Spleen (tissue), 11 donors: ENCODE measurements at regions not wholly inside any gene's neighbourhood (a gene's known extent, or its start where the extent isn't known, plus 50 kb on each side); places are given as distances from the start of the nearest gene placed in this dataset.

Source experiments
- DNase-seq: peaks from one replicate; pipeline ENCODE4 v3.0.0-alpha.2; 2020
- H3K27ac ChIP-seq, 8 donors: fragments of 200-600 bp; sonication (generic) in 7 of 8; 1 replicate in 4 of 8; 2 replicates in 4 of 8; pipeline versions ENCODE4 v1.5.0 to v1.8.0; 2016 to 2021; ENCODE audit warnings: inconsistent platforms in 4 of 8, mild to moderate bottlenecking in 4 of 8, moderate library complexity in 1 of 8
- H3K27me3 ChIP-seq, 7 donors: fragments of 200-600 bp; sonication (generic) in 6 of 7; replicated peaks in 1 of 7; 1 replicate in 4 of 7; 2 replicates in 3 of 7; pipeline versions ENCODE4 v1.5.0 to v1.8.0; 2016 to 2021; ENCODE audit warnings: inconsistent platforms in 3 of 7, mild to moderate bottlenecking in 1 of 7
- H3K36me3 ChIP-seq, 6 donors: fragments of 200-600 bp; sonication (generic) in 5 of 6; 1 replicate in 4 of 6; 2 replicates in 2 of 6; pipeline versions ENCODE4 v1.5.0 to v1.8.0; 2016 to 2021; ENCODE audit warnings: inconsistent platforms in 2 of 6
- H3K4me1 ChIP-seq, 6 donors: fragments of 200-600 bp; sonication (generic) in 5 of 6; 1 replicate in 3 of 6; 2 replicates in 3 of 6; pipeline versions ENCODE4 v1.5.0 to v1.8.0; 2016 to 2021; ENCODE audit warnings: inconsistent platforms in 3 of 6
- H3K4me3 ChIP-seq, 8 donors: fragments of 200-600 bp; sonication (generic) in 7 of 8; 1 replicate in 4 of 8; 2 replicates in 4 of 8; pipeline versions ENCODE4 v1.5.0 to v1.8.0; 2016 to 2021; ENCODE audit warnings: inconsistent platforms in 4 of 8, mild to moderate bottlenecking in 4 of 8, moderate library complexity in 2 of 8
- H3K9me3 ChIP-seq, 8 donors: fragments of 200-600 bp; sonication (generic) in 7 of 8; 1 replicate in 4 of 8; 2 replicates in 4 of 8; pipeline versions ENCODE4 v1.5.0 to v1.8.0; 2016 to 2021; ENCODE audit warnings: inconsistent platforms in 4 of 8
- POLR2A ChIP-seq, 3 donors: fragments of 450-650 bp; IDR thresholded peaks; one replicate each; pipeline ENCODE4 v1.5.1; 2017; ENCODE audit warnings: antibody characterized with exemption in 3 of 3, mild to moderate bottlenecking in 1 of 3
- POLR2AphosphoS5 ChIP-seq, 3 donors: sonication (generic); formaldehyde crosslinking; IDR thresholded peaks; one replicate each; pipeline ENCODE4 v1.5.1; 2017; ENCODE audit warnings: antibody characterized with exemption in 3 of 3
- WGBS, 5 donors: extraction: QIAGEN DNeasy Blood & Tissue Kit in 3 of 5; methylation state at CpG; one replicate each; pipeline versions ENCODE4 v1.1.5 to v1.1.7; 2013 to 2018; 5-methylcytosine and 5-hydroxymethylcytosine counted together
- intact Hi-C: fragments of 100-400 bp; cut with DNase I; formaldehyde crosslinking; loops from one replicate; pipeline ENCODE4 v1.15.0; 2023; ENCODE audit warnings: low total_unique reads
- TF ChIP-seq, protein P1 (sequence below), 11 experiments: fragments of 200-600 bp in 7 of 11; fragments of 450-650 bp in 4 of 11; sonication (generic) in 4 of 11; IDR thresholded peaks in 8 of 11; conservative IDR thresholded peaks in 3 of 11; 1 replicate in 7 of 11; 2 replicates in 4 of 11; pipeline versions ENCODE4 v1.4.0 to v1.8.0; 2016 to 2021; ENCODE audit warnings: antibody characterized with exemption in 11 of 11, inconsistent platforms in 4 of 11, mild to moderate bottlenecking in 1 of 11
- donor health status: healthy with polysubstance abuse.
- donor health status: DM: no; HTN: no; CAD: no; lungs with moderate emphysema.
- donor health status: DM: no; HTN: no; CAD: no.
- donor health status: Bipolar disorder and iron deficiency.
- donor health status: healthy.
- donor health status: DM: no; HTN: no; CAD: no.
- donor health status: DM: yes; HTN: yes; CAD: no.

- H3K36me3 ChIP-seq: no peaks in the 10 kb centered on the region
- WGBS, 5 donors: 72 to 87% (median 76%) methylated on average over 2 of the region's 2 CpGs
- no peak overlapping the region for H3K4me3 ChIP-seq
- no peaks in the 10 kb centered on the region for H3K27me3 ChIP-seq
- H3K4me1 ChIP-seq: no peaks in the 10 kb centered on the region
- intact Hi-C loops: no loop called here
- TF ChIP-seq, protein P1, sequence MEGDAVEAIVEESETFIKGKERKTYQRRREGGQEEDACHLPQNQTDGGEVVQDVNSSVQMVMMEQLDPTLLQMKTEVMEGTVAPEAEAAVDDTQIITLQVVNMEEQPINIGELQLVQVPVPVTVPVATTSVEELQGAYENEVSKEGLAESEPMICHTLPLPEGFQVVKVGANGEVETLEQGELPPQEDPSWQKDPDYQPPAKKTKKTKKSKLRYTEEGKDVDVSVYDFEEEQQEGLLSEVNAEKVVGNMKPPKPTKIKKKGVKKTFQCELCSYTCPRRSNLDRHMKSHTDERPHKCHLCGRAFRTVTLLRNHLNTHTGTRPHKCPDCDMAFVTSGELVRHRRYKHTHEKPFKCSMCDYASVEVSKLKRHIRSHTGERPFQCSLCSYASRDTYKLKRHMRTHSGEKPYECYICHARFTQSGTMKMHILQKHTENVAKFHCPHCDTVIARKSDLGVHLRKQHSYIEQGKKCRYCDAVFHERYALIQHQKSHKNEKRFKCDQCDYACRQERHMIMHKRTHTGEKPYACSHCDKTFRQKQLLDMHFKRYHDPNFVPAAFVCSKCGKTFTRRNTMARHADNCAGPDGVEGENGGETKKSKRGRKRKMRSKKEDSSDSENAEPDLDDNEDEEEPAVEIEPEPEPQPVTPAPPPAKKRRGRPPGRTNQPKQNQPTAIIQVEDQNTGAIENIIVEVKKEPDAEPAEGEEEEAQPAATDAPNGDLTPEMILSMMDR (IDR thresholded peaks at IDR 0.05 in 8 of 11, conservative IDR thresholded peaks at IDR 0.05 in 3 of 11): no peak
- TF ChIP-seq POLR2A (IDR thresholded peaks at IDR 0.05): no peak
- TF ChIP-seq POLR2AphosphoS5 (IDR thresholded peaks at IDR 0.05): no peak
- H3K9me3 ChIP-seq: peaks cover 0 to 13% (median 0%) of the 10 kb centered on the region in 8 donors
- no peak overlapping the region for H3K27ac ChIP-seq
- DNase-seq: no peak
Measured at GRCh38 chr6:145080651-145081050, 654.7 kb downstream of the EPM2A start.

DNA sequence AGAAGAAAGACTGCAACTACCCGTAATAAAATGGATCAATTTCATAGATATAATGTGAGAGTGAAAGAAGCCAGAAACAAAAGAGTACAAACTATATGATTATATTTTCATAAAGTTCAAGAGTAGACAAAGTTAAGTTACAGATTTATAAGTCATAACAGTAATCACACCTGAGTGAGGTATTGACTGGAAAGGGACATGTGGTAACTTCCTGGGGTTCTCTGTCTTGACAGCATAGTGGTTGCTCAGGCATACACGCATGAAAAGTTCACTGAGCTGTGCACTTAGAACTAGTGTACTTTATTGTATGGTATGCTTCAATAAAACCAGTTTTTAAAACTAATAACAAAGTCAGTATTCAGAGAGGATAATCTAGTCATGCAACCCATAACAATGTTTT lies 653.6 kb downstream of the EPM2A start:
- WGBS, 5 donors: 83 to 94% (median 87%) methylated on average over 2 of the region's 2 CpGs
- no peak overlapping the region for H3K4me3 ChIP-seq
- intact Hi-C loops: no loop called here
- no peaks in the 10 kb centered on the region for H3K27me3 ChIP-seq
- no peak overlapping the region for H3K27ac ChIP-seq
- no peaks in the 10 kb centered on the region for H3K4me1 ChIP-seq
- peaks cover 0 to 5% (median 0%) of the 10 kb centered on the region in 8 donors for H3K9me3 ChIP-seq
- no peak for TF ChIP-seq POLR2A (IDR thresholded peaks at IDR 0.05)
- TF ChIP-seq POLR2AphosphoS5 (IDR thresholded peaks at IDR 0.05): no peak
- TF ChIP-seq, protein P1 (IDR thresholded peaks at IDR 0.05 in 8 of 11, conservative IDR thresholded peaks at IDR 0.05 in 3 of 11): no peak
- H3K36me3 ChIP-seq: no peaks in the 10 kb centered on the region
- no peak for DNase-seq

GRCh38 chr6:145082359-145082758 lies 653.0 kb downstream of the EPM2A start:
- intact Hi-C loops: no loop called here
- H3K4me1 ChIP-seq: no peaks in the 10 kb centered on the region
- H3K9me3 ChIP-seq: peaks cover 0 to 5% (median 0%) of the 10 kb centered on the region in 8 donors
- H3K27me3 ChIP-seq: no peaks in the 10 kb centered on the region
- no peak overlapping the region for H3K27ac ChIP-seq
- 76 to 90% (median 89%) methylated on average over 4 of the region's 4 CpGs for WGBS, 5 donors
- no peak for DNase-seq
- H3K4me3 ChIP-seq: no peak overlapping the region
- TF ChIP-seq POLR2AphosphoS5 (IDR thresholded peaks at IDR 0.05) (no peak), POLR2A (IDR thresholded peaks at IDR 0.05) (no peak)
- TF ChIP-seq, protein P1 (IDR thresholded peaks at IDR 0.05 in 8 of 11, conservative IDR thresholded peaks at IDR 0.05 in 3 of 11): no peak
- H3K36me3 ChIP-seq: no peaks in the 10 kb centered on the region

- Histone ChIP-seq H3K9me3 (peaks cover 0 to 5% (median 0%) of the 10 kb centered on the region in 8 donors), H3K4me3 (no peak overlapping the region), H3K27me3 (no peaks in the 10 kb centered on the region), H3K36me3 (no peaks in the 10 kb centered on the region), H3K27ac (no peak overlapping the region), H3K4me1 (no peaks in the 10 kb centered on the region)
- intact Hi-C loops: no loop called here
- no peak for TF ChIP-seq POLR2AphosphoS5 (IDR thresholded peaks at IDR 0.05)
- TF ChIP-seq, protein P1 (IDR thresholded peaks at IDR 0.05 in 8 of 11, conservative IDR thresholded peaks at IDR 0.05 in 3 of 11): no peak
- TF ChIP-seq POLR2A (IDR thresholded peaks at IDR 0.05): no peak
- no peak for DNase-seq
- WGBS, 5 donors: 50 to 62% (median 59%) methylated on average over 3 of the region's 3 CpGs
Measured at GRCh38 chr6:145086197-145086596, 649.1 kb downstream of the EPM2A start.
